Neural progenitor cell (in vitro differentiated cells): ENCODE measurements at regions not wholly inside any gene's neighbourhood (a gene's known extent, or its start where the extent isn't known, plus 50 kb on each side); places are given as distances from the start of the nearest gene placed in this dataset.
A peak's percentile ranks its signal among the peaks of the same experiment; 100 is the strongest.

Source experiments
- DNase-seq: peaks from one replicate; pipeline ENCODE4 v3.0.0-alpha.2; 2016; ENCODE audit warnings: low spot score
- H2AFZ ChIP-seq: fragments of 200-600 bp; sonication (generic); replicated peaks from 2 replicates; pipeline ENCODE4 v1.6.1; 2016; ENCODE audit warnings: antibody characterized with exemption
- H3F3A ChIP-seq: fragments of 200-600 bp; sonication (generic); 2 replicates; pipeline ENCODE4 v1.6.1; 2016; ENCODE audit warnings: antibody characterized with exemption, low read depth
- H3K27ac ChIP-seq: fragments of 200-600 bp; sonication (generic); 2 replicates; pipeline ENCODE4 v1.5.1; 2016; ENCODE audit warnings: mild to moderate bottlenecking
- H3K27me3 ChIP-seq: fragments of 200-600 bp; sonication (generic); 2 replicates; pipeline ENCODE4 v1.6.1; 2016; ENCODE audit warnings: mild to moderate bottlenecking, moderate library complexity
- H3K36me3 ChIP-seq: fragments of 200-600 bp; sonication (generic); 2 replicates; pipeline ENCODE4 v1.5.1; 2016
- H3K4me1 ChIP-seq: fragments of 200-600 bp; sonication (generic); 2 replicates; pipeline ENCODE4 v1.6.1; 2016; ENCODE audit warnings: mixed run types
- H3K4me2 ChIP-seq: fragments of 200-600 bp; sonication (generic); 2 replicates; pipeline ENCODE4 v1.6.1; 2016
- H3K4me3 ChIP-seq: fragments of 200-600 bp; sonication (generic); 2 replicates; pipeline ENCODE4 v1.5.1; 2016
- H3K79me2 ChIP-seq: fragments of 200-600 bp; sonication (generic); 2 replicates; pipeline ENCODE4 v1.6.1; 2016; ENCODE audit warnings: low read depth
- H3K9ac ChIP-seq: fragments of 200-600 bp; sonication (generic); 2 replicates; pipeline ENCODE4 v1.6.1; 2016
- H3K9me3 ChIP-seq: fragments of 200-600 bp; sonication (generic); 2 replicates; pipeline ENCODE4 v1.5.1; 2016; ENCODE audit warnings: low read depth
- H4K20me1 ChIP-seq: fragments of 200-600 bp; sonication (generic); 2 replicates; pipeline ENCODE4 v1.6.1; 2016; ENCODE audit warnings: low read depth
- H3K27ac Mint-ChIP-seq: 3 replicates; pipeline ENCODE4 v1.8.0; 2021; ENCODE audit warnings: mixed read lengths
- H3K27me3 Mint-ChIP-seq: 2 replicates; pipeline ENCODE4 v1.8.0; 2022; ENCODE audit warnings: low read depth, mild to moderate bottlenecking, inconsistent platforms, moderate library complexity, mixed read lengths; ENCODE audit not compliant: insufficient read depth
- H3K36me3 Mint-ChIP-seq: 3 replicates; pipeline ENCODE4 v1.8.0; 2021; ENCODE audit warnings: mixed read lengths
- H3K4me1 Mint-ChIP-seq: 3 replicates; pipeline ENCODE4 v1.8.0; 2021; ENCODE audit warnings: mixed read lengths
- H3K4me3 Mint-ChIP-seq: 3 replicates; pipeline ENCODE4 v1.8.0; 2021; ENCODE audit warnings: mild to moderate bottlenecking, moderate library complexity, mixed read lengths
- H3K9me3 Mint-ChIP-seq: 3 replicates; pipeline ENCODE4 v1.8.0; 2020; ENCODE audit warnings: mixed read lengths
- CTCF ChIP-seq: fragments of 200-600 bp; sonication (generic); IDR thresholded peaks from 2 replicates; pipeline ENCODE4 v1.5.1; 2017; ENCODE audit warnings: antibody characterized with exemption, mild to moderate bottlenecking
- EZH2 ChIP-seq: fragments of 200-600 bp; sonication (generic); IDR thresholded peaks from 2 replicates; pipeline ENCODE4 v1.6.1; 2017; ENCODE audit warnings: antibody characterized with exemption, mild to moderate bottlenecking, moderate library complexity
- EZH2phosphoT487 ChIP-seq: fragments of 200-600 bp; sonication (generic); IDR thresholded peaks from 2 replicates; pipeline ENCODE4 v1.6.1; 2017; ENCODE audit warnings: antibody characterized with exemption

GRCh38 chr6:15073344-15073789 is 172.5 kb upstream of the JARID2 start:
- Histone ChIP-seq H3K27ac (no peak overlapping the region), H3K4me3 (no peak overlapping the region), H3F3A (peaks cover 14% of the 10 kb centered on the region), H2AFZ (no peak overlapping the region), H3K36me3 (no peaks in the 10 kb centered on the region), H4K20me1 (no peaks in the 10 kb centered on the region), H3K79me2 (no peaks in the 10 kb centered on the region), H3K4me1 (peaks cover 24% of the 10 kb centered on the region), H3K27me3 (no peaks in the 10 kb centered on the region), H3K9me3 (no peaks in the 10 kb centered on the region), H3K9ac (no peak overlapping the region), H3K4me2 (no peak overlapping the region)
- H3K27ac Mint-ChIP-seq: no peak overlapping the region
- H3K27me3 Mint-ChIP-seq: peaks cover 7% of the 10 kb centered on the region
- no peak for TF ChIP-seq CTCF
- no peak for TF ChIP-seq EZH2
- no peak for TF ChIP-seq EZH2phosphoT487
- H3K4me3 Mint-ChIP-seq: no peak overlapping the region
- peaks cover 27% of the 10 kb centered on the region for H3K4me1 Mint-ChIP-seq
- peaks cover 2% of the 10 kb centered on the region for H3K9me3 Mint-ChIP-seq
- no peak for DNase-seq
- no peaks in the 10 kb centered on the region for H3K36me3 Mint-ChIP-seq

GRCh38 chr6:15073883-15074465 is 171.9 kb upstream of the JARID2 start:
- Mint-ChIP-seq H3K9me3 (peaks cover 2% of the 10 kb centered on the region), H3K4me1 (peaks cover 28% of the 10 kb centered on the region), H3K27ac (no peak overlapping the region), H3K27me3 (peaks cover 7% of the 10 kb centered on the region), H3K36me3 (no peaks in the 10 kb centered on the region), H3K4me3 (no peak overlapping the region)
- Histone ChIP-seq H3K4me1 (peaks cover 28% of the 10 kb centered on the region), H3K4me2 (no peak overlapping the region), H3K9ac (no peak overlapping the region), H2AFZ (no peak overlapping the region), H3F3A (peaks cover 18% of the 10 kb centered on the region), H3K4me3 (no peak overlapping the region), H3K9me3 (no peaks in the 10 kb centered on the region), H3K27ac (no peak overlapping the region), H4K20me1 (no peaks in the 10 kb centered on the region), H3K79me2 (no peaks in the 10 kb centered on the region), H3K27me3 (no peaks in the 10 kb centered on the region), H3K36me3 (no peaks in the 10 kb centered on the region)
- no peak for DNase-seq
- TF ChIP-seq EZH2phosphoT487 (no peak), EZH2 (no peak), CTCF (no peak)

- Histone ChIP-seq H4K20me1 (no peaks in the 10 kb centered on the region), H3K9ac (no peak overlapping the region), H3K27me3 (no peaks in the 10 kb centered on the region), H3K4me2 (no peak overlapping the region), H3K36me3 (no peaks in the 10 kb centered on the region), H3K79me2 (no peaks in the 10 kb centered on the region), H3F3A (peaks cover 27% of the 10 kb centered on the region), H3K4me1 (peaks cover 37% of the 10 kb centered on the region), H3K9me3 (no peaks in the 10 kb centered on the region), H2AFZ (no peak overlapping the region), H3K4me3 (no peak overlapping the region), H3K27ac (no peak overlapping the region)
- H3K4me3 Mint-ChIP-seq: peak overlapping the region; percentile 25
- peaks cover 7% of the 10 kb centered on the region for H3K27me3 Mint-ChIP-seq
- H3K4me1 Mint-ChIP-seq: peaks cover 36% of the 10 kb centered on the region
- no peaks in the 10 kb centered on the region for H3K36me3 Mint-ChIP-seq
- peaks cover 2% of the 10 kb centered on the region for H3K9me3 Mint-ChIP-seq
- TF ChIP-seq CTCF (no peak), EZH2 (no peak), EZH2phosphoT487 (no peak)
- no peak for DNase-seq
- peak overlapping the region; percentile 19 for H3K27ac Mint-ChIP-seq
Observed at GRCh38 chr6:15074806-15075205, 171.1 kb upstream of the JARID2 start.
